Neuron (in vitro differentiated cells): ENCODE measurements at regions not wholly inside any gene's neighbourhood (a gene's known extent, or its start where the extent isn't known, plus 50 kb on each side); places are given as distances from the start of the nearest gene placed in this dataset.

Experiments
- H2AFZ ChIP-seq: one replicate; pipeline ENCODE4 v1.6.1; 2013; ENCODE audit warnings: low read depth, mild to moderate bottlenecking, inconsistent platforms, low read length, moderate library complexity
- H3K27me3 ChIP-seq: one replicate; pipeline ENCODE4 v1.6.1; 2013; ENCODE audit warnings: low read length; ENCODE audit not compliant: insufficient read depth
- H3K36me3 ChIP-seq: one replicate; pipeline ENCODE4 v1.6.1; 2013; ENCODE audit warnings: low read length; ENCODE audit not compliant: insufficient read depth
- H3K4me1 ChIP-seq: one replicate; pipeline ENCODE4 v1.6.1; 2013; ENCODE audit warnings: low read length; ENCODE audit not compliant: insufficient read depth
- H3K4me3 ChIP-seq: 2 replicates; pipeline ENCODE4 v1.5.1; 2013; ENCODE audit warnings: mild to moderate bottlenecking, low read length, moderate library complexity
- H3K9me3 ChIP-seq: one replicate; pipeline ENCODE4 v1.6.1; 2013; ENCODE audit warnings: low read length

DNA sequence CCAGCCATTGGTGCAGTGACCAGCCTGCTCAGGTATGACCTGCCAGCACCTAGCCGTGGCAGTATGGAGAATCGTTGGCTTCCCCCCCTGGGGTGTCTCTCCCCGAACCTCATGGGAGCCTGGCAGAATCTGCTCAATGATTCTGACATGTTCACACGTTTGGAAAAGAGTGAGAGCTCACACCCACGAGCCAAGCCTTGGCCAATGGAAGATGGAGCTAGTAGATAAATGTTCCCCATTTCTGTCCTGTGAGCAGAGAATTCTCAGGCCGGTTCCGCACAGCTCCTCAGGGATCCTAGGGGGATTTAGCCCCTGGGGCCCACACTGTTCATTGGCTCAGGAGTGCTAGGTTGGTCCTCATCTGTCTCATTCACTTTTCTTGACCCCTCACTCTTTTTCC, 128.4 kb downstream of the RCN1 start:
- H3K9me3 ChIP-seq: no peaks in the 10 kb centered on the region
- H3K27me3 ChIP-seq: no peaks in the 10 kb centered on the region
- H3K36me3 ChIP-seq: no peaks in the 10 kb centered on the region
- H3K4me3 ChIP-seq: no peak overlapping the region
- no peaks in the 10 kb centered on the region for H3K4me1 ChIP-seq
- no peak overlapping the region for H2AFZ ChIP-seq

DNA sequence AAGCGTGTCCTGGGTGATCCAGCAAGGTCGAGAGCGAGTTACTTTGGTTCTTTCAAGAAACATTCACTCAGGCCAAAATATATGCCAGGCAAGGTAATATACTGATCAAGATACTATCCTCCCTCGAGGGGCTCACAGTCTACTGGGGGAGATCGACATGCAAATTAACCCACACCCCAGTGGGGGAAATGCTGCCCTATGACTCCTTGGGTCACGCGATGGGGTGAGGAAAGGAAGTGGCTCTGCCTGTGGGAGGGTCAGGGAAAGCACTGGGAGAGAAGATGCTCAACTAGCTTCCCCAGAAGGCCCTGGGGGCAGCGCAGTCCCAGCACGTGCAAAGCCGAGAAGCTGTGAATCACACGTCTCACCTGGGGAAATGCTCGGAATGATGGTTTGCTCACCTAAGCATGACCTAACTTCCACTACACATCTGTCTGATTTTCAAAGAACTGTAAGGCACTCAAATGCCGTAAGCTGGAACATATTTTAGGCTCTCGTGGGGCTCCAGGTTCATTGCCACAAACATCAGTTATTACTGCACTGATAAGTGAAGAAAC, 130.7 kb downstream of the RCN1 start:
- Histone ChIP-seq H3K4me1 (no peaks in the 10 kb centered on the region), H3K4me3 (no peak overlapping the region), H2AFZ (no peak overlapping the region), H3K9me3 (no peaks in the 10 kb centered on the region), H3K36me3 (no peaks in the 10 kb centered on the region), H3K27me3 (no peaks in the 10 kb centered on the region)

DNA sequence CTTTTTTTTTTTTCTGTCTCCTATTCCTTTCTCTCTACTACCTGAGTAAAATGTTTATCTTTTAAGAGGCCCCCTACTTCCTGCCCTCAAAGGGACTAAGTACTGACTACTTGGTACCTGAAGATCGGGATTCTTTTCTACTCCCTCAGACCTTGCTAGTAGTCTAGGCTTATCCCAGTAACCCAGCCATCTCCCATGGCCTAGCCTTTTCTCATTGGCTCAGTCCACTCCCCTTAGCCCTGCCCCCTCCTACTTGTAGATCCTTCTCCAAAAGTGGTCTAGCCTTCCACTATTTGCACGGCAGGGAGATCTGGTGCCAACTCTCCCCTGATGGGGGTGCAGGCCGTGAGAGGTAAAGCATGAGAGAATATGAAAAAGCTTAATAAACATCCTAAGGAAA, 133.7 kb downstream of the RCN1 start:
- H3K36me3 ChIP-seq: no peaks in the 10 kb centered on the region
- H3K4me1 ChIP-seq: no peaks in the 10 kb centered on the region
- H2AFZ ChIP-seq: no peak overlapping the region
- no peaks in the 10 kb centered on the region for H3K27me3 ChIP-seq
- no peak overlapping the region for H3K4me3 ChIP-seq
- H3K9me3 ChIP-seq: no peaks in the 10 kb centered on the region

DNA sequence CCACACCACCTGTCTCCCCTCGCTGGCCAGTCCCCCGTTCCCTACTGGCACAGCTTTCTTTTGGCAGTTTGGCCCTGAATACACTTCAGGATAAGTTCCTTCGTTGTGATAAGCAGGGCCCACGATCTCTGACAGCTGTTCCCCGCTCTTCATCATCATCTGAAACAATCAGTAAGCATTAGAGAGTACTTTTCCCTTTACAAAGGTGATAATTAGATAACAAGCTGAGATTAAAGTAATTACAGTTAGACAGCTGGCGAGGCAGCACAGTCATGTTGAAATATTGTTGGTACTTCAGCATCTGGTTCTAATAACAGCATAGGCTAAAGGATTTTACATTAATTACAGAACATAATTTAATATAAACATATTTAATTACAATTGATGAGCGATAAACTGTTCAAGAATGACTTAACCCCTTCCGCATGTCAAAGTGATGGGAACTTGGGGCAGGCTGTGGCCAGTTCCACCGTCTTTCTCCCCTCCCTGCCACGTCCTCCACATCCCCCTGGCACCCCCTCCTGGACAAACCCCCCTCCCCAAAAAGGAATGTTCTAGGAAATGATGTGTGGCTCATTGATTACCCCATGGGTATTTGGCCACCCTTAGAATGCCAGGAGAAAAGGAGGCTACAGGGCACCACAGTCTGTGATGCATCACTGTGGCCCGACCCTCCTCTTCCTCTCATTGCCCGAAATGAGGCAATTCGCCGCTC, 134.9 kb downstream of the RCN1 start:
- H3K27me3 ChIP-seq: no peaks in the 10 kb centered on the region
- H3K9me3 ChIP-seq: no peaks in the 10 kb centered on the region
- no peaks in the 10 kb centered on the region for H3K36me3 ChIP-seq
- H2AFZ ChIP-seq: no peak overlapping the region
- H3K4me1 ChIP-seq: no peaks in the 10 kb centered on the region
- no peak overlapping the region for H3K4me3 ChIP-seq

DNA sequence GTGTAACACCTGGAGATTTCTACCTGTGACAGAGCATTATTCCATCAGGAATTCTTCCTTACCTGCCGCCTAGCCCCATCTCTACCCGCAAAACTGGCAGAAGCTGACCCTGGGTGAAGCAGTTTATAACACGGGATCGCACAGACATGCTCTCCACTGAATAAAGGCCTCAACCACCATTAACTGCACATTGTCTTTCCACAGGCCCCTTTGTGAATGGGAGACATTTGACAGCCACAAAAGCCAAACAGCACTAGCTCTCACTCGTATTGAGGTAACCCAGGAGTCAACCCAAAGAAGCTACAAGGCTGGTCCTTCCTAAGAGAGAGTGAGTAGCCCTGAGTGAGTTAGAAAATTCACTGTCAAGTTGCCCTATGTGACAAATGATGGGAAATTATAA, 135.6 kb downstream of the RCN1 start:
- no peaks in the 10 kb centered on the region for H3K9me3 ChIP-seq
- H3K27me3 ChIP-seq: no peaks in the 10 kb centered on the region

DNA sequence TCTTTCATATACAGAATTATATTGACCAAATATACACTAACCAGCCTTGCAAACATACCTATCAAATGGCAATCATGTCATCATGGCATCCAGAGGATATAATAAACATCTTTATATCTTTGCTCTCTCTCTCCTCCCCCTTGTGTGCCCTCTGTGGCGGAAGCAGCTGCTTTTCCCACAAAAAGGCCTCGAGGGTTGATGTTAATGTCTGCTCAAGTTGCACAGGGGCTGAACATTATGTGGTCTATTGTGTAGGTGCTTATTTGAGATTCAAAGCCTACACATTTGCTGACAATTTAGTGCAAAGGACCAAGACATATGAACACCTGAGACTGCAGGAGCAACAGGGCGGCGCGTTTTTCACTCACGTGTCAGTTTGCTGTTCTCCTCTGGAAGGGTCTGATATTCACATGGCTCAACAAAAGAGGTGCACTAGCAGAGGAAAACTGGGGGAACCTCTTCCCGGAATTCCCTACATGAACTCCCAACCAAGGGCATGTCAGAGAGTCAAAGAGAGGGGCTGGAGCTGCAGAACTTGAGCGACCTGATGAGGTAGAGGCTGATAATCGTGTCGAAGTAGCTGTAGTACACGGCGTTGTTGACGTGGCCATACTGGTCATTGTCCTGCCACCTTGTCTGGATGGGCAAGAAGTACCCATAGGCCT, 138.8 kb downstream of the RCN1 start:
- no peaks in the 10 kb centered on the region for H3K36me3 ChIP-seq
- H3K27me3 ChIP-seq: no peaks in the 10 kb centered on the region
- no peaks in the 10 kb centered on the region for H3K4me1 ChIP-seq
- H2AFZ ChIP-seq: no peak overlapping the region
- no peak overlapping the region for H3K4me3 ChIP-seq
- no peaks in the 10 kb centered on the region for H3K9me3 ChIP-seq

More for the DNA sequence above, 135.6 kb downstream of the RCN1 start:
- Histone ChIP-seq H3K4me1 (no peaks in the 10 kb centered on the region), H3K4me3 (no peak overlapping the region), H3K36me3 (no peaks in the 10 kb centered on the region), H2AFZ (no peak overlapping the region)

DNA sequence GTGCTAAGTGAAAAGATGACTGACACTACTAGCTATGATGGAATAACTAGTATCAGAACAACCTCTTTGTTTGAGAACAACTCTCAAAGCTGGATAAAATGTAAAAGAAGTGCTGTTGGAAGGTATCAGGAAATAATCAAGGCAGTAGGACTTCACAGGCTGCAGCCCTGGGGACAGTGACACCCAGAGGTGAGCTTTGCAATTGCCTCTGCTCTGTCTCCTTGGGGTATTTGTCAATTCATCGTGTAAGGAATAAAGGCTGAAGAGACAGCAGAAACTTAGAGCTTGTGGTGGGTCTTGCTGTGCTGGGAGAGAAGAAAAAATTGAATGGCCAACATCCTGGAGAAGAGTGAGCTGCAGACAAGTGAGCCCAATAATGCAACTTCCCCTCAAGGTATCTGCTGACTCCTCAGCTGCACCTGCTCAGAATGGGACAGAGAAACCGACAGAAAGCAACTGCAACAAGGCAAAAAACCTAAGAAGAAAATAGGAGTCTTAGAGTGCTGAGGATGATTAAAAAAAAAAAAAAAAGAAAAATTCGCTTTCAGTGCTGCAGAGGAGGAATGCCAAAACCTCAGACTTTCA, 141.1 kb downstream of the RCN1 start:
- Histone ChIP-seq H3K36me3 (no peaks in the 10 kb centered on the region), H3K4me3 (no peak overlapping the region), H2AFZ (no peak overlapping the region), H3K4me1 (no peaks in the 10 kb centered on the region), H3K9me3 (no peaks in the 10 kb centered on the region), H3K27me3 (peaks cover 3% of the 10 kb centered on the region)

DNA sequence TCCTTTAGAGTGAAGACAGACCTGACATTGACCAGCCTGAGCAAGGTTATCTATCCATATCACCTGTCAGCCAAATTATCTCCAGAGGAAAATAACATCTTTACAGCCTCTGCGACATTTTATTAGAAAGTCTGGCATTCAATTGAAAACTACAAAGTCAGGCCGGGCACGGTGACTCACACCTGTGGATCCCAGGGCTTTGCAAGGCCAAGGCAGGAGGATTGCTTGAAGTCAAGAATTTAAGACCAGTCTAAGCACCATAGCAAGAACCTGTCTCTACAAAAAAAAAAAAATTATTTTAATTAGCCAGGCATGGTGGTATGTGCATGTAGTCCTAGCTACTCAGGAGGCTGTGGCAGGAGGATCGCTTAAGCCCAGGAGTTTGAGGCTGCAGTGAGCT, 141.6 kb downstream of the RCN1 start:
- H2AFZ ChIP-seq: no peak overlapping the region
- no peaks in the 10 kb centered on the region for H3K9me3 ChIP-seq
- H3K36me3 ChIP-seq: no peaks in the 10 kb centered on the region
- no peak overlapping the region for H3K4me3 ChIP-seq
- peaks cover 3% of the 10 kb centered on the region for H3K27me3 ChIP-seq
- H3K4me1 ChIP-seq: no peaks in the 10 kb centered on the region

DNA sequence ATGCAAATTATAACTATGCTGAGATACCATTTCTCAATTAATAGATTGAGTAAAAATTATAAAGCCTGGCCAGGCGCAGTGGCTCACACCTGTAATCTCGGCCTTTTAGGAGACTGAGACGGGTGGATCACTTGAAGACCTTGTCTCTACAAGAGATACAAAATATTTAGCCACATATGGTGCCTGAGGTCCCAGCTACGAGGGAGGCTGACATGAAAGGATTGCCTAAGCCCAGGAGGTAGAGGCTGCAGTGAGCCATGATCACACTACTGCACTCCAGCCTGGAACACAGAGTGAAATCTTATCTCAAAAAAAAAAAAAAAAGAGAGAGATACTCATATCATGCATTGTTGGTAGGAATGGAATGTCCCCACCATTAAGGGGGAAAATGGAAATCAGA, 142.4 kb downstream of the RCN1 start:
- Histone ChIP-seq H3K36me3 (no peaks in the 10 kb centered on the region), H3K4me1 (no peaks in the 10 kb centered on the region), H2AFZ (no peak overlapping the region), H3K4me3 (no peak overlapping the region), H3K9me3 (no peaks in the 10 kb centered on the region), H3K27me3 (peaks cover 3% of the 10 kb centered on the region)

DNA sequence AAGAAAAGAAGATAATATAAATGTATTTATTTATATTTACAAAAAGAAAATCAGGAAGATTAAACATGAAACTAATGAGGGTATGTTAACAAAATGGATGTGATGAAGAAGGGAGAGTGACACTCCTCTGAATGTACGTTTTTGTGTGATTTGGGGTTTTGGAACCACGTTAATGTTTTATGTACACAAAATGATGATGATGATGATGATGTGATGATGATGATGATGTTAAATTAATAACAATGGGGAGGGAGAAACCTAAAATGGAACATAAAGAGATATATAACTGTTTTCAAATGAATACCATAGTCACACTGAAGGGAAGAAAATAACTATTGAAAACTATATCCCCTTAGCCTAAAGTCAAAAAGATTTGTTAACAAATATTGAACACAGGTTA, 143.1 kb downstream of the RCN1 start:
- Histone ChIP-seq H3K36me3 (no peaks in the 10 kb centered on the region), H3K27me3 (peaks cover 3% of the 10 kb centered on the region), H3K4me3 (no peak overlapping the region), H3K4me1 (no peaks in the 10 kb centered on the region), H3K9me3 (no peaks in the 10 kb centered on the region), H2AFZ (no peak overlapping the region)

DNA sequence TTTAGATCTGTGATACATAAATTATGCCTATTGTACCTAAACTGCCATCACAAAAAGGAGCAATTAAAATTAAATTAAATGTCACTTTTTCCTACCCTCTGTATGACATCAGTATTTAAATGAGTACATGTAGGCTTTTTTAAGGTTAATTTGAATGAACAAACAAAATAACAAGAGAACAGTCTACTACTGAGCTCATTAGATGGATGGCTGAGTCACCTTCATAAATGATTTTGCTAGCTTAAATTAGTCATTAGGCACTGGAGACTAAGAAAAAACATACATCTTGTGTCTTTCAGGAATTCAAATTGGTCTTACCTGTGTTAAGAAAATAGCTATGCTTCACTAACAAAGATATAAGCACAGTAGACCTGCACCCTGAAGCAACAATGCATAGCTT, 153.6 kb downstream of the RCN1 start:
- Histone ChIP-seq H3K4me3 (no peak overlapping the region), H3K36me3 (no peaks in the 10 kb centered on the region), H3K27me3 (no peaks in the 10 kb centered on the region), H3K4me1 (no peaks in the 10 kb centered on the region), H3K9me3 (no peaks in the 10 kb centered on the region), H2AFZ (no peak overlapping the region)

DNA sequence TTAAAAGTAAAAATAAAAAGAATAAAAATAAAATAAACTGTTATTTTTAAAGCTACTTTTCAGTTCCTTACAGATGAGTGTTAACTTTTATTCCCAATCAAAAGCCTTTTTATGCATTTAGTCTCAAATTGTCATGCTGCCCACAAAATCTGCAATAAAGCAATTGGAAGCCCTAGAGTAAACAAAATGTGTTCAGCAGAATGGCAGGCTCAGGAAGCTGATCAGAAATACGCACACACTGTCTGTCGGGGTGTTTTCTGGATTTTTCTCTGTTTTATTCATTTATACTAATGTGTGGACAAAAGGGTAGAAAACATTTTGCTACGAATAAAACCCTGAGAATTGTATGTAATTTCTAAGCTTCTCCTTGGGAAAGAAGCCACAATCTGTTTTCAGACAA, 162.8 kb downstream of the RCN1 start:
- Histone ChIP-seq H3K36me3 (no peaks in the 10 kb centered on the region), H3K4me3 (no peak overlapping the region), H3K27me3 (no peaks in the 10 kb centered on the region), H2AFZ (no peak overlapping the region), H3K4me1 (no peaks in the 10 kb centered on the region), H3K9me3 (no peaks in the 10 kb centered on the region)

DNA sequence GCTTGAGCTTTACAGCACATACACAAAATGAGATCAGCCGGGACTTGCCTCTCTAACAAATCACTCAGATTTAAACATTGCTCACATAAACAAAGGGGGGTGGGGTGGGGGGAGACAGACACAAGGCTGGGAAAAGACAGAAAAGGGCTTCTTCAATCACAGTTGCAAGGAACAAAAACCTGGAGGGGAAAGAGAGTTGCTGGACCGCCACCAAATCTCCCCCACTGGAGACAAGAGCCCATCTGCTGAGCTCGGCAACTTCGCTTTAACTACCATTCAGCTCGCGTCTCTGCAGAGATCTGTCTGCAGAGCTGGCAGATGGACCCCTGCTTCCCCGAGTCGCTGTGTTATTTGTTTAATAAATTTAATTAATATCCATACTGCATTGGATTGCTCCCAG, 165.0 kb downstream of the RCN1 start:
- Histone ChIP-seq H3K9me3 (no peaks in the 10 kb centered on the region), H3K27me3 (no peaks in the 10 kb centered on the region), H2AFZ (no peak overlapping the region), H3K4me3 (no peak overlapping the region), H3K36me3 (no peaks in the 10 kb centered on the region), H3K4me1 (no peaks in the 10 kb centered on the region)
